Peyer's patch (tissue), 4 donors: ENCODE measurements at regions not wholly inside any gene's neighbourhood (a gene's known extent, or its start where the extent isn't known, plus 50 kb on each side); places are given as distances from the start of the nearest gene placed in this dataset.

Experiments
- POLR2A ChIP-seq, 2 donors: fragments of 450-650 bp; IDR thresholded peaks; one replicate each; pipeline ENCODE4 v1.5.1; 2017; ENCODE audit warnings: antibody characterized with exemption in 2 of 2, mild to moderate bottlenecking in 2 of 2, moderate library complexity in 2 of 2
- TF ChIP-seq, protein P1 (sequence below), 6 experiments: fragments of 450-650 bp in 4 of 6; fragments of 200-600 bp in 2 of 6; sonication (generic) in 1 of 6; IDR thresholded peaks; one replicate each; pipeline ENCODE4 v1.5.1; 2017 to 2019; ENCODE audit warnings: antibody characterized with exemption in 6 of 6, mild to moderate bottlenecking in 3 of 6, moderate library complexity in 1 of 6

DNA sequence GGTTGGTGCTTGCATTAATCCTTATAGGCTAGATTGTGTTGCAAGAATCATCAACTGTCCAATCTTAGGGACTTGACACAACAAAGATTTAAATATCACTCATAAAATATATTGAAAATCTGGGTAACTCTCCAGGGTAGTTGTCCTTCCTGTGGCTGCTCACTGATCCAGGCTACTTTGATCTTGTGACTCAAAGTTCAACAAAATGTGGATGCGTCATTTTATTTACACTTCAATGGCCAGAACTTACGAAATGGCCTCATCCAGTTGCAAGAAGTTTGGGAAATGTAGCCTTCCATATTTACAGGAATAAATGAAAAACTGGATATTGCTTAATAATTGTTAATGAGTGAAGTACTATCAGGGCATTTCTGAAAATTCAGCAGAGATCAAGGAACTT is 235.5 kb upstream of the ACTBL2 start:
- no peak for TF ChIP-seq POLR2A (IDR thresholded peaks at IDR 0.05)
- TF ChIP-seq, protein P1, sequence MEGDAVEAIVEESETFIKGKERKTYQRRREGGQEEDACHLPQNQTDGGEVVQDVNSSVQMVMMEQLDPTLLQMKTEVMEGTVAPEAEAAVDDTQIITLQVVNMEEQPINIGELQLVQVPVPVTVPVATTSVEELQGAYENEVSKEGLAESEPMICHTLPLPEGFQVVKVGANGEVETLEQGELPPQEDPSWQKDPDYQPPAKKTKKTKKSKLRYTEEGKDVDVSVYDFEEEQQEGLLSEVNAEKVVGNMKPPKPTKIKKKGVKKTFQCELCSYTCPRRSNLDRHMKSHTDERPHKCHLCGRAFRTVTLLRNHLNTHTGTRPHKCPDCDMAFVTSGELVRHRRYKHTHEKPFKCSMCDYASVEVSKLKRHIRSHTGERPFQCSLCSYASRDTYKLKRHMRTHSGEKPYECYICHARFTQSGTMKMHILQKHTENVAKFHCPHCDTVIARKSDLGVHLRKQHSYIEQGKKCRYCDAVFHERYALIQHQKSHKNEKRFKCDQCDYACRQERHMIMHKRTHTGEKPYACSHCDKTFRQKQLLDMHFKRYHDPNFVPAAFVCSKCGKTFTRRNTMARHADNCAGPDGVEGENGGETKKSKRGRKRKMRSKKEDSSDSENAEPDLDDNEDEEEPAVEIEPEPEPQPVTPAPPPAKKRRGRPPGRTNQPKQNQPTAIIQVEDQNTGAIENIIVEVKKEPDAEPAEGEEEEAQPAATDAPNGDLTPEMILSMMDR (IDR thresholded peaks at IDR 0.05) = no peak
